Neutrophil (primary cell): ENCODE measurements at regions not wholly inside any gene's neighbourhood (a gene's known extent, or its start where the extent isn't known, plus 50 kb on each side); places are given as distances from the start of the nearest gene placed in this dataset.

ENCODE experiments used
- H3K27ac ChIP-seq: fragments of 200-600 bp; sonication (generic); 2 replicates; pipeline ENCODE4 v1.5.1; 2016; ENCODE audit warnings: mild to moderate bottlenecking, moderate library complexity
- H3K27me3 ChIP-seq: fragments of 200-600 bp; sonication (generic); 2 replicates; pipeline ENCODE4 v1.6.0; 2016; ENCODE audit warnings: mild to moderate bottlenecking
- H3K36me3 ChIP-seq: fragments of 200-600 bp; sonication (generic); 2 replicates; pipeline ENCODE4 v1.5.1; 2017
- H3K4me1 ChIP-seq, 2 experiments: fragments of 200-600 bp in 1 of 2; sonication (generic) in 1 of 2; 1 replicate in 1 of 2; 2 replicates in 1 of 2; pipeline versions ENCODE4 v1.5.1 to v1.6.1; 2013 to 2016; ENCODE audit warnings: low read depth in 1 of 2, low read length in 1 of 2, mild to moderate bottlenecking in 1 of 2, moderate library complexity in 1 of 2; ENCODE audit not compliant: control insufficient read depth in 1 of 2, insufficient read depth in 1 of 2
- H3K4me3 ChIP-seq, 2 experiments: fragments of 200-600 bp in 1 of 2; sonication (generic) in 1 of 2; 1 replicate in 1 of 2; 2 replicates in 1 of 2; pipeline ENCODE4 v1.5.1; 2013 to 2016; ENCODE audit warnings: low read depth in 1 of 2, low read length in 1 of 2, mild to moderate bottlenecking in 1 of 2, moderate library complexity in 1 of 2
- H3K9me3 ChIP-seq: fragments of 200-600 bp; sonication (generic); 2 replicates; pipeline ENCODE4 v1.5.1; 2016
- TF ChIP-seq, protein P1 (sequence below): fragments of 200-600 bp; sonication (generic); IDR thresholded peaks from 2 replicates; pipeline ENCODE4 v1.5.1; 2016; ENCODE audit warnings: antibody characterized with exemption

DNA sequence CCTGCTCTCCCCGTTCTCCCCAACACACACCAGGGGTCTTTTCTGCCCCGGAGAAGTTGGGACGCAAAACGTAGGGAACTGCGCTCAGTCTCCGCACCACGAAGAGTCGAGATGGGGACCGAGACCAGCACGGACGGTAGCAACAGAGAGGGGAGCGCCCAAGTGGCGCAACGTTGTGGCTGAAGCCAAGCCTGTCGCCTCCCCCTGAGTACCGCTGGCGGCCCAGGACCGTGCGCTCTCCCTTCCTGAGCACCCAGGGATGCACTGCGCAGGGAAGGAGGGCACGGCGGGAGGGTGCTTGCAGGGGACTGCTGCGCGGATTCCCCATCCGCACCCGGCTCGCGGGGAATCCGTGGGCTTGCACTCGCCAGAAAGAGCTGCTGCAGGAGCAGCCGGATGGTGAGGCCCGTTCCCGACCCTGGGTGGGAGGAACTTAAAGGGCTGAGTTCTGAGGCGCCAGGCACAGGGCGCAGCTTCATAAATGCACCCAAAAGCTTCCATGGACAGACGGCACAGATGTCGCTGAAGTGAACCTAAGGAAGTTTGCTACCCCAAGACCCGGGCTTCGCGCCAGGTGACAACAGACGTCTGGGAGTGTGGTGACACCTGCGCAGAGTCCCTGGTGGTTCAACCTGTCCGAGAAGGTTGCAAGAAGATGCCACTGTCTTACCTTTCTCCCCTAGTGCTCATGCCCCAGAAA lies 178.7 kb downstream of the TBXT start:
- H3K4me1 ChIP-seq: no peaks in the 10 kb centered on the region
- no peak overlapping the region for H3K4me3 ChIP-seq
- no peaks in the 10 kb centered on the region for H3K36me3 ChIP-seq
- TF ChIP-seq, protein P1, sequence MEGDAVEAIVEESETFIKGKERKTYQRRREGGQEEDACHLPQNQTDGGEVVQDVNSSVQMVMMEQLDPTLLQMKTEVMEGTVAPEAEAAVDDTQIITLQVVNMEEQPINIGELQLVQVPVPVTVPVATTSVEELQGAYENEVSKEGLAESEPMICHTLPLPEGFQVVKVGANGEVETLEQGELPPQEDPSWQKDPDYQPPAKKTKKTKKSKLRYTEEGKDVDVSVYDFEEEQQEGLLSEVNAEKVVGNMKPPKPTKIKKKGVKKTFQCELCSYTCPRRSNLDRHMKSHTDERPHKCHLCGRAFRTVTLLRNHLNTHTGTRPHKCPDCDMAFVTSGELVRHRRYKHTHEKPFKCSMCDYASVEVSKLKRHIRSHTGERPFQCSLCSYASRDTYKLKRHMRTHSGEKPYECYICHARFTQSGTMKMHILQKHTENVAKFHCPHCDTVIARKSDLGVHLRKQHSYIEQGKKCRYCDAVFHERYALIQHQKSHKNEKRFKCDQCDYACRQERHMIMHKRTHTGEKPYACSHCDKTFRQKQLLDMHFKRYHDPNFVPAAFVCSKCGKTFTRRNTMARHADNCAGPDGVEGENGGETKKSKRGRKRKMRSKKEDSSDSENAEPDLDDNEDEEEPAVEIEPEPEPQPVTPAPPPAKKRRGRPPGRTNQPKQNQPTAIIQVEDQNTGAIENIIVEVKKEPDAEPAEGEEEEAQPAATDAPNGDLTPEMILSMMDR: no peak
- H3K9me3 ChIP-seq: no peaks in the 10 kb centered on the region
- H3K27me3 ChIP-seq: peaks cover 70% of the 10 kb centered on the region
- H3K27ac ChIP-seq: no peak overlapping the region

DNA sequence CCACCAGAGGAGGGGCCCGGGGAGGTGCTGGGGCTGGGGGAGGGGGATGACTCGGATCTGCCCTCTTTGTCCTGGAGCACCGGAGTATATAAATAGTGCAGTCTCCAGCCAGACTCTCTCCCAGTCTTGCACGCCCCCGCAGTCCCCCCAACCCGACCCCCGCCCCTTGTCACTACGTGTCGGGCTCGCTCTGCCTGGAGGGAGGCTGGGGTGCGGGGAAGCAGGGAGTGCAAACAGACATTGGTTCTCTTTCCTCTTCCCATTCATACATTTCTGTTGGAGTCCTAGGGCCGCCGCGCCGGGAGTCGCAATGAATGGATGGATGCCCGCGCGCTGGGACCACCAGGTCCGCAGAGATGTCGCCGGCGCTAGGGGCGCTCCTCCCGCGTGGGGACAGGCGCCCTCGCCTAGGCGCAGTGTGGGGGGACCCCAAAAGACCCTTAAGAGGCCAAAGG lies 179.3 kb downstream of the TBXT start:
- no peaks in the 10 kb centered on the region for H3K36me3 ChIP-seq
- H3K4me3 ChIP-seq: no peak overlapping the region
- TF ChIP-seq, protein P1: no peak
- no peaks in the 10 kb centered on the region for H3K9me3 ChIP-seq
- H3K4me1 ChIP-seq: no peaks in the 10 kb centered on the region
- peaks cover 72% of the 10 kb centered on the region for H3K27me3 ChIP-seq
- no peak overlapping the region for H3K27ac ChIP-seq

DNA sequence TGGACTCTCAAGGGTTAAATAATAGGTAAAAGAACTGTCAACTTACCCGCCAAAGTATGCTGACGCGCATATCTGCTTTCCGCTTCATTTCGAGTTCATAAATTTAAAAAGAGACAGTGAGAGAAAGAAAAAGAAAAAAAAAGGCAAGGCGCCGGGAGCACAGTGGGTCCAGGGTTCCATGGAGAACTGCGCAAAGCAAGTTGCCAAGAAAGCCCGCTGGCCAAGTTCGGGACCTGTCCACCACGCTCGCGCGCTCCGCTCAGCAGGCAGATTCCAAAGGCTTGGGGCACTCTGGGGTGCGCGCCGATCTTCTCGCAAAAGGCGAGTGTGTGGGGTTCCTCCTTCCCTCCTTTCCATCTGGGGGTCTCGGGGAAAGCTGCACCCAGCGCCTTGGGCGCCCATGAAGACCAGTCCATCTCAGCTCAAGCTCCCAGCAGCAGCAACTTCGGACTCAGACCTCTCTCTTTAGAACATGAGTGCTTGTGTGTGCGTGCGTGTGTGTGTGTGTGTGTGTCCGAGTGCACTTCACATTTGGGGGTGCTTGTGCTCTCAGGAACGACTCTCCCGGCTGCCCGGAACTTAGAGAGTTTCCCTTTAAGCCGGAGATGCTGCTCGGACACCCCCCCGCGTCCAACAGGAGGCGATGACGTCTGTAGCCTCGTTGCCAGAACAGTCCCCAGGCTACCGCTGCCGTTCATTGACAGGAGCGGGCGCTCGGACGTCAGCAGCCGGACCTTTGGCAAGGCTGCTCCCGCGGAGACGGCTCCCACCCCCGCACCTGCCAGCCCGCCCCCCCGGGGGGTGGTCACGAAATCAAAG lies 180.0 kb downstream of the TBXT start:
- no peak overlapping the region for H3K27ac ChIP-seq

DNA sequence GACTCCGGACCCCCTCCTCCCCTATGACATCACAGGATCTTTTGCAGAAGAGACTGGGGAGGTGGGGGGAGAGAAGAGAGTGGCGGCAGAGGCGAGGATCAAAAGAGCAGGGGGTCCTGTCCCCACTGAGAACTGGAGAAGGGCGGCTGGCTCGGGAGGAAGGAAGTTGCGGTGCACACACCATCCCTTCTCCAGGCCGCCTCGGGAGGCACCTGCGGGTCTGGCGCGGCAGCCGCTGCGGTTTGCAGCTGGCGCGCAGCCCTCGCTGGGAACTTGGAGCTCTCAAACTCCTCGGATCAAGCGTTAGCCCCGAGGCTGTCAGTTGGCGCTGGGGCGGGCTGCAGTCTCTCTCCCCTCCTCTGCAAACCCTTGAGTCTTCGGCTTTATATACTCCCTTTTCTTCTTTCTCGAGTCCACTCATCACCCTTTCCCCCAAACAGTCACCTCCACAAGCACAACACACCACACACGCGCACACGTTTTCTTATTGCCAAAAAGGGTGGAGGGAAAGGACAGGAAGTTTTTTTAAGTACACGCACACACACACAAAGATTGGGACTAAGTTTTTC lies 180.7 kb downstream of the TBXT start:
- Histone ChIP-seq H3K36me3 (no peaks in the 10 kb centered on the region), H3K27ac (no peak overlapping the region), H3K4me3 (no peak overlapping the region), H3K4me1 (no peaks in the 10 kb centered on the region), H3K9me3 (no peaks in the 10 kb centered on the region), H3K27me3 (peaks cover 72% of the 10 kb centered on the region)
- TF ChIP-seq, protein P1: no peak

More for the DNA sequence above, 180.0 kb downstream of the TBXT start:
- TF ChIP-seq, protein P1: no peak
- H3K27me3 ChIP-seq: peaks cover 72% of the 10 kb centered on the region
- no peaks in the 10 kb centered on the region for H3K4me1 ChIP-seq
- no peak overlapping the region for H3K4me3 ChIP-seq
- no peaks in the 10 kb centered on the region for H3K9me3 ChIP-seq
- H3K36me3 ChIP-seq: no peaks in the 10 kb centered on the region

DNA sequence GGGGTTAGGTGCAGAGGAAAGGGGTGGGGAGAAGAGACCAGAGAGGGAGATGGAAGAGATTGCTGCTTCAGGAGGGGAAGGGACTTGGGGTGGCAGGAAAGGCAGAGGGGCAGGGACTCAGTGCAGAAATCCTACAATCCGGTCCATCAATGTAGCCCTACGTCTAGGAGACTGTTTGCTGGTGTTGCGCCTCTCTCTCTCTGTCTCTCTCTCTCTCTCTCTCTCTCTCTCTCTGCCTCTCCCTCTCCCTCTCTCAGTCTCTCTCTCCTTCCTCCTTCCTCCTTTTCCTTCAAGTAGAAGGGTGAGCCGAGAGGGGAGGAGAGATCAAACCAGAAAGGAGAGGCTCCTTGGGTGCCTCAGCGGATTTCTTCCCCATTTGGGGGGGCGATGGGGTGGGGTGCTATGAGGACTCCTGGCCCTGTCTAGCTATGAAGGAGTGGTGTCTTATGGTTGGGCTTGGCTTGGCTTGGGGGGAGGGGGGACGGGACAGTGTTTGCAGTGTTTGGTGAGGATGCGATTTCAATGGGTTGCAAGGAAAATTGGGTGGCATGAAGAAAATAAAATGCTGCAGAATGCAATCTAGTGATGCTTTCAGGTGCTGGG lies 181.2 kb downstream of the TBXT start:
- Histone ChIP-seq H3K27ac (no peak overlapping the region), H3K4me1 (no peaks in the 10 kb centered on the region), H3K4me3 (no peak overlapping the region), H3K36me3 (no peaks in the 10 kb centered on the region), H3K27me3 (peaks cover 72% of the 10 kb centered on the region), H3K9me3 (no peaks in the 10 kb centered on the region)
- TF ChIP-seq, protein P1: no peak
